OCI-LY3 (cell line): ENCODE measurements at regions not wholly inside any gene's neighbourhood (a gene's known extent, or its start where the extent isn't known, plus 50 kb on each side); places are given as distances from the start of the nearest gene placed in this dataset.

Source experiments
- EZH2phosphoT487 ChIP-seq: fragments of 200-600 bp; shearing (Covaris generic); IDR thresholded peaks from 2 replicates; pipeline ENCODE4 v1.6.1; 2018; ENCODE audit warnings: antibody characterized with exemption, mixed run types, low read depth
- TF ChIP-seq, protein P1 (sequence below): fragments of 200-600, 300-600 bp; sonication (generic); IDR thresholded peaks from 2 replicates; pipeline ENCODE4 v1.5.1; 2014; ENCODE audit warnings: antibody characterized with exemption, low read length, low read depth

- TF ChIP-seq, protein P1, sequence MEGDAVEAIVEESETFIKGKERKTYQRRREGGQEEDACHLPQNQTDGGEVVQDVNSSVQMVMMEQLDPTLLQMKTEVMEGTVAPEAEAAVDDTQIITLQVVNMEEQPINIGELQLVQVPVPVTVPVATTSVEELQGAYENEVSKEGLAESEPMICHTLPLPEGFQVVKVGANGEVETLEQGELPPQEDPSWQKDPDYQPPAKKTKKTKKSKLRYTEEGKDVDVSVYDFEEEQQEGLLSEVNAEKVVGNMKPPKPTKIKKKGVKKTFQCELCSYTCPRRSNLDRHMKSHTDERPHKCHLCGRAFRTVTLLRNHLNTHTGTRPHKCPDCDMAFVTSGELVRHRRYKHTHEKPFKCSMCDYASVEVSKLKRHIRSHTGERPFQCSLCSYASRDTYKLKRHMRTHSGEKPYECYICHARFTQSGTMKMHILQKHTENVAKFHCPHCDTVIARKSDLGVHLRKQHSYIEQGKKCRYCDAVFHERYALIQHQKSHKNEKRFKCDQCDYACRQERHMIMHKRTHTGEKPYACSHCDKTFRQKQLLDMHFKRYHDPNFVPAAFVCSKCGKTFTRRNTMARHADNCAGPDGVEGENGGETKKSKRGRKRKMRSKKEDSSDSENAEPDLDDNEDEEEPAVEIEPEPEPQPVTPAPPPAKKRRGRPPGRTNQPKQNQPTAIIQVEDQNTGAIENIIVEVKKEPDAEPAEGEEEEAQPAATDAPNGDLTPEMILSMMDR, result no peak
- TF ChIP-seq EZH2phosphoT487, result no peak
Measured at GRCh38 chrX:45750639-45751038, 550.0 kb upstream of the DIPK2B start.
